ENCODE measurements at regions not wholly inside any gene's neighbourhood (a gene's known extent, or its start where the extent isn't known, plus 50 kb on each side); places are given as distances from the start of the nearest gene placed in this dataset.

DNA sequence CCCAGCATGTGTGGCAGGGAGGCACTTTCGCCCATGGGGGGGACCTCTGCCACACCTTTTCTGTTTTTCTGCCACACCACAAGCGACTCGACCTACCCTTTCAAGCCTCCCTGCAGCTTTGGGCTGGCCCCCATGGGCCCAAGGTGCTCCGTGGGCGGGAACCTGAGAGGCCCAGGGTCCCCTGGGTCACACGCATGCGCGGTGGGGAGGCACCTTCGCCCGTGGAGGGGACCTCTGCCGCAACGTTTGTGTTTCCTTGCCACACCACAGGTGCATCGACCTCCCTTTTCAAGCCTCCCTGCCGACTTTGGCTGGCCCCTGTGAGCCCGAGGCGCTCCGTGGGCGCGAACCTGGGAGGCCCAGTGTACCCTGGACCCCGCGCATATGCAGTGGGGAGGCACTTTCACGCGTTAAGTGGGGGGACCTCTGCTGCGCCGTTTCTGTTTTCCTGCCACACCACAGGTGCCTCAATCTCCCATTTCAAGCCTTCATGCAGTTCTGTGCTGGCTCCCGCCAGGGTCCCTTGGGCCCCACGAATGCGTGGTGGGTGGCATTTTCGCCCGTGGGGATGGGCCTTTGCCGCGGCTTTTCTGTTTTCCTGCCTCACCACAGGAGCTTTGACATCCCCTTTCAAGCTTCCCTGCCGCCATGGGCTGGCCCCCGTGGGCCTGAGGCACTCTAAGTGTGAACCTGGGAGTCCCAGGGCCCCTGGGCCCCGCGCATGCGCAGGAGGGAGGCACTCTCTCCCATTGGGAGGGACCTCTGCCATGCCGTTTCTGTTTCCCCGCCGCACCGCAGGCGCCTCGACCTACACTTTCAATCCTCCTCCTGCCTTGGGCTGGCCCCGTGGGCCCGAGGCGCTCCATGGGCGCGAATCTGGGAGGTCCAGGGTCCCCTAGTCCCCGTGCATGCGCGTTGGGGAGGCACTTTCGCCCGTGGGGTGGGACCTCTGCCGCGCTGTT is 332.2 kb downstream of the ALG10 start:
- no peaks in the 10 kb centered on the region for H3K36me3 ChIP-seq (replicated peaks in 1 of 2; ENCODE audit: insufficient read depth in 1 of 2, low read depth in 2 of 2)
- H3K4me3 ChIP-seq, result no peak overlapping the region
- DNase-seq, result no peak
- no peaks in the 10 kb centered on the region for H3K4me1 ChIP-seq
- TF ChIP-seq POLR2A (IDR thresholded peaks at IDR 0.05), result no peak
- TF ChIP-seq, protein P1, sequence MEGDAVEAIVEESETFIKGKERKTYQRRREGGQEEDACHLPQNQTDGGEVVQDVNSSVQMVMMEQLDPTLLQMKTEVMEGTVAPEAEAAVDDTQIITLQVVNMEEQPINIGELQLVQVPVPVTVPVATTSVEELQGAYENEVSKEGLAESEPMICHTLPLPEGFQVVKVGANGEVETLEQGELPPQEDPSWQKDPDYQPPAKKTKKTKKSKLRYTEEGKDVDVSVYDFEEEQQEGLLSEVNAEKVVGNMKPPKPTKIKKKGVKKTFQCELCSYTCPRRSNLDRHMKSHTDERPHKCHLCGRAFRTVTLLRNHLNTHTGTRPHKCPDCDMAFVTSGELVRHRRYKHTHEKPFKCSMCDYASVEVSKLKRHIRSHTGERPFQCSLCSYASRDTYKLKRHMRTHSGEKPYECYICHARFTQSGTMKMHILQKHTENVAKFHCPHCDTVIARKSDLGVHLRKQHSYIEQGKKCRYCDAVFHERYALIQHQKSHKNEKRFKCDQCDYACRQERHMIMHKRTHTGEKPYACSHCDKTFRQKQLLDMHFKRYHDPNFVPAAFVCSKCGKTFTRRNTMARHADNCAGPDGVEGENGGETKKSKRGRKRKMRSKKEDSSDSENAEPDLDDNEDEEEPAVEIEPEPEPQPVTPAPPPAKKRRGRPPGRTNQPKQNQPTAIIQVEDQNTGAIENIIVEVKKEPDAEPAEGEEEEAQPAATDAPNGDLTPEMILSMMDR (IDR thresholded peaks at IDR 0.05), result no peak
- intact Hi-C loops (cut with DNase I), result no loop called here
- no peaks in the 10 kb centered on the region for H3K27me3 ChIP-seq
- ATAC-seq, result no peak
- H3K9me3 ChIP-seq, result peaks cover 0 to 59% (median 0%) of the 10 kb centered on the region in 3 donors
- no peak overlapping the region for H3K27ac ChIP-seq
- WGBS, 2 donors, result 48 to 50% methylated on average over 48 to 55 of the region's 55 CpGs

DNA sequence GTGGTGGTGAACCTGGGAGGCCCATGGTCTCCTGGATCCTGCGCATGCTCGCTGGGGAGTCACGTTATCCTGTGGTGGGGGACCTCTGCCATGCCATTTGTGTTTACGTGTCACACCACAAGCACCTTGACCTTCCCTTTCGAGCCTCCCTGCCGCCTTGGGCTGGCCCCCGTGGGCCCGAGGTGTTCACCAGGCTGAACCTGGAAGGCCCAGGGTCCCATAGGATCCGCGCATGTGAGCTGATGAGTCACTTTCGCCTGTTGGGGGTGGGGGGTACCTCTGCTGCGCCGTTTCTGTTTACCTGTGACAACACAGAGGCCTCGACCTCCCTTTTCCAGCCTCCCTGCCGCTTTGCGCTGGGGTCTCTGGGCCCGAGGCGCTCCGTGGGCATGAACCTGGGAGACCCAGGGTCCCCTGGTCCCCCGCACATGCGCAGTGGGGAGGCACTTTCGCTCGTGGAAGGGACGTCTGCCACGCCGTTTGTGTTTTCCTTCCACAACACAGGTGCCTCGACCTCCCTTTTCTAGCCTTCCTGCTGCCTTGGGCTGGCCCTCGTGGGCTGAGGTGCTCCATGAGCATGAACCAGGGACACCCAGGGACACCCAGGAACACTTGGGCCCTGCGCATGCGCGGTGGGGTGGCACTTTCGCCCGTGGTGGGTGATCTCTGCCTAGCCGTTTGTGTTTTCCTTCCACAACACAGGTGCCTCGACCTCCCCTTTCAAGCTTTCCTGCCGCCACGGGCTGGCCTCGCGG is 334.1 kb downstream of the ALG10 start:
- Histone ChIP-seq H3K36me3 (replicated peaks in 1 of 2; ENCODE audit: insufficient read depth in 1 of 2, low read depth in 2 of 2) (no peaks in the 10 kb centered on the region), H3K4me1 (no peaks in the 10 kb centered on the region), H3K27me3 (no peaks in the 10 kb centered on the region), H3K9me3 (peaks cover 0 to 71% (median 0%) of the 10 kb centered on the region in 3 donors), H3K4me3 (no peak overlapping the region), H3K27ac (no peak overlapping the region)
- 48 to 70% methylated on average over 31 to 39 of the region's 39 CpGs for WGBS, 2 donors
- DNase-seq (no peak), ATAC-seq (no peak)
- TF ChIP-seq, protein P1 (IDR thresholded peaks at IDR 0.05), result no peak
- TF ChIP-seq POLR2A (IDR thresholded peaks at IDR 0.05), result no peak
- intact Hi-C loops (cut with DNase I), result no loop called here

DNA sequence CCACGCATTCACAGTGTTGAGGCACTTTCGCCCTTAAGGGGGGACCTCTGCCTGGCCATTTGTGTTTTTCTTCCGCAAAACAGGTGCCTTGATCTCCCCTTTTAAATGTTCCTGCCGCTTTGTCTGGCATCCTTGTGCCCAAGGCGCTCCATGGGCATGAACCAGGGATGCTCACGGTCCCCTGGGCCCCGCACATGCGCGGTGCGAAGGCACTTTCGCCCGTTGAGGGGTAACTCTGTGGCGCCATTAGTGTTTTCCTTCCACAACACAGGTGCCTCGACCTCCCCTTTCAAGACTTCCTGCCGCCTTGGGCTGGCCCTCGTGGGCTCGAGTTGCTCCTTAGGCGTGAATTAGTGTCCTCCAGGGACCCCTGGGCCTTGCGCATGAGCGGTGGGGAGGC is 335.5 kb downstream of the ALG10 start:
- peaks cover 0 to 85% (median 0%) of the 10 kb centered on the region in 3 donors for H3K9me3 ChIP-seq

DNA sequence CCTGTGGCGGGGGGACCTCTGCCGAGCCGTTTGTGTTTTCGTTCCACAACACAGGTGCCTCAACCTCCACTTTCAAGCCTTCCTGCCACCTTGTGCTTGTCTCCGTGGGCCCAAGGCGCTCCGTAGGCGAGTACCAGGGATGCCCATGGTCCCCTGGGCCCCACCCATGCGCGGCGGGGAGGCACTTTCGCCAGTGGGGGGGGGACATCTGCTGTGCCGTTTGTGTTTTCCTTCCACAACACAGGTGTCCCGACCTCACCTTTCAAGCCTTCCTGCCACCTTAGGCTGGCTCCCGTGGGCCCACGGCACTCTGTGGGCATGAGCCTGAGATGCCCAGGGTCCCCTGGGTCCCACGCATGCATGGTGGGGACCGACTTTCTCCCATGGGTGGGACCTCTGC is 335.9 kb downstream of the ALG10 start:
- intact Hi-C loops (cut with DNase I), result no loop called here
- Histone ChIP-seq H3K9me3 (peaks cover 0 to 85% (median 0%) of the 10 kb centered on the region in 3 donors), H3K4me1 (no peaks in the 10 kb centered on the region), H3K27me3 (no peaks in the 10 kb centered on the region), H3K27ac (no peak overlapping the region), H3K36me3 (replicated peaks in 1 of 2; ENCODE audit: insufficient read depth in 1 of 2, low read depth in 2 of 2) (no peaks in the 10 kb centered on the region), H3K4me3 (no peak overlapping the region)
- no peak for DNase-seq
- TF ChIP-seq POLR2A (IDR thresholded peaks at IDR 0.05), result no peak
- TF ChIP-seq, protein P1 (IDR thresholded peaks at IDR 0.05), result no peak
- no peak for ATAC-seq
- WGBS, 2 donors, result 35 to 49% methylated on average over 14 to 15 of the region's 18 CpGs

More for the DNA sequence above, 335.5 kb downstream of the ALG10 start:
- DNase-seq (no peak), ATAC-seq (no peak)
- Histone ChIP-seq H3K4me1 (no peaks in the 10 kb centered on the region), H3K27me3 (no peaks in the 10 kb centered on the region), H3K27ac (no peak overlapping the region), H3K36me3 (replicated peaks in 1 of 2; ENCODE audit: insufficient read depth in 1 of 2, low read depth in 2 of 2) (no peaks in the 10 kb centered on the region), H3K4me3 (no peak overlapping the region)
- TF ChIP-seq POLR2A (IDR thresholded peaks at IDR 0.05), result no peak
- TF ChIP-seq, protein P1 (IDR thresholded peaks at IDR 0.05), result no peak
- 19 to 31% methylated on average over 18 of the region's 20 CpGs for WGBS, 2 donors
- intact Hi-C loops (cut with DNase I), result no loop called here

Measured in body of pancreas (tissue), 4 donors.